ENCODE measurements at regions not wholly inside any gene's neighbourhood (a gene's known extent, or its start where the extent isn't known, plus 50 kb on each side); places are given as distances from the start of the nearest gene placed in this dataset.

DNA sequence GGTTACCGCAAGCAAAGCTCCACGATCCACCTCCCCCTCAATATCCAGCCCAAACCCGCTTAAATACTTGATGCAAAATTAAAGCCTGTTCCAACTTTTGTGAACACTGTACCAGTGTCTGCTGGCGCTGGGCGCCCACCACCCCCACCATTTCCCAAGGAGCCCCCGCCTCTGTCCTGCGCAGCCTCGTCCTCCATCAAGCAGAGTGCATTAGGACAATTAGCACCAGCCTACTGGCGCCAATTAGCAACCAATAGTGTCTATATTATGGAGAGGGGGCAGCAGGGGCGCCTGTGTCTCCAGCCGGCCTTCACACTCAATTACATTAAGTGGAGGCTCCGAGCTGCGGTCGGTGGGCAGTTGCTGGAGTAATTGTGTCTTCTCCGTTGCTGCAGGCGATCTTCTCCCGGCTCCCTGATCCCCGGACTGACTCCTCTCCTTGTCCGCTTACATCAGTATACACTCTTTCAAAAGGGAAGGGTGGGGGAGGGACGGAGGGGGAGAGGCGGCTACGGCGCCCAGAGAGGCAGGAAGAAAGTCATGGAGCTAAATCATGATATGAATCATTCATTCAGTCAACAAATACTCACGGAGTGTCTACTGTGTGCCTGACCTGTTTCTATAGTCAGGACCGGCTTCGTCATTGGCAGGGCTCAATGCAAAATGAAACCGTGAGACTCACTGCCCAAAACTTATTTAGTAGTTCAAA is 707.3 kb downstream of the MED13L start:
- Mint-ChIP-seq H3K9me3 (no peaks in the 10 kb centered on the region), H3K4me3 (no peak overlapping the region), H3K27me3 (ENCODE audit: insufficient read depth, low read depth) (peaks cover 14% of the 10 kb centered on the region), H3K27ac (peak overlapping the region; percentile 72), H3K36me3 (no peaks in the 10 kb centered on the region), H3K4me1 (peaks cover 7% of the 10 kb centered on the region)
- H3F3A ChIP-seq (ENCODE audit: low read depth): peaks cover 15% of the 10 kb centered on the region
- no peaks in the 10 kb centered on the region for H3K79me2 ChIP-seq (ENCODE audit: low read depth)
- H3K9me3 ChIP-seq (ENCODE audit: low read depth): no peaks in the 10 kb centered on the region
- peak overlapping the region; percentile 30 for H3K4me2 ChIP-seq
- TF ChIP-seq EZH2 (IDR thresholded peaks at IDR 0.05): no peak
- TF ChIP-seq EZH2phosphoT487 (IDR thresholded peaks at IDR 0.05): no peak
- TF ChIP-seq, protein P1, sequence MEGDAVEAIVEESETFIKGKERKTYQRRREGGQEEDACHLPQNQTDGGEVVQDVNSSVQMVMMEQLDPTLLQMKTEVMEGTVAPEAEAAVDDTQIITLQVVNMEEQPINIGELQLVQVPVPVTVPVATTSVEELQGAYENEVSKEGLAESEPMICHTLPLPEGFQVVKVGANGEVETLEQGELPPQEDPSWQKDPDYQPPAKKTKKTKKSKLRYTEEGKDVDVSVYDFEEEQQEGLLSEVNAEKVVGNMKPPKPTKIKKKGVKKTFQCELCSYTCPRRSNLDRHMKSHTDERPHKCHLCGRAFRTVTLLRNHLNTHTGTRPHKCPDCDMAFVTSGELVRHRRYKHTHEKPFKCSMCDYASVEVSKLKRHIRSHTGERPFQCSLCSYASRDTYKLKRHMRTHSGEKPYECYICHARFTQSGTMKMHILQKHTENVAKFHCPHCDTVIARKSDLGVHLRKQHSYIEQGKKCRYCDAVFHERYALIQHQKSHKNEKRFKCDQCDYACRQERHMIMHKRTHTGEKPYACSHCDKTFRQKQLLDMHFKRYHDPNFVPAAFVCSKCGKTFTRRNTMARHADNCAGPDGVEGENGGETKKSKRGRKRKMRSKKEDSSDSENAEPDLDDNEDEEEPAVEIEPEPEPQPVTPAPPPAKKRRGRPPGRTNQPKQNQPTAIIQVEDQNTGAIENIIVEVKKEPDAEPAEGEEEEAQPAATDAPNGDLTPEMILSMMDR (IDR thresholded peaks at IDR 0.05): no peak
- H3K4me3 ChIP-seq: no peak overlapping the region
- peaks cover 13% of the 10 kb centered on the region for H3K4me1 ChIP-seq
- DNase-seq (ENCODE audit: low spot score): peak; percentile 53
- no peaks in the 10 kb centered on the region for H3K27me3 ChIP-seq
- no peak overlapping the region for H3K9ac ChIP-seq
- H2AFZ ChIP-seq (replicated peaks): no peak overlapping the region
- H3K27ac ChIP-seq: no peak overlapping the region
- H3K36me3 ChIP-seq: no peaks in the 10 kb centered on the region
- H4K20me1 ChIP-seq (ENCODE audit: low read depth): no peaks in the 10 kb centered on the region

DNA sequence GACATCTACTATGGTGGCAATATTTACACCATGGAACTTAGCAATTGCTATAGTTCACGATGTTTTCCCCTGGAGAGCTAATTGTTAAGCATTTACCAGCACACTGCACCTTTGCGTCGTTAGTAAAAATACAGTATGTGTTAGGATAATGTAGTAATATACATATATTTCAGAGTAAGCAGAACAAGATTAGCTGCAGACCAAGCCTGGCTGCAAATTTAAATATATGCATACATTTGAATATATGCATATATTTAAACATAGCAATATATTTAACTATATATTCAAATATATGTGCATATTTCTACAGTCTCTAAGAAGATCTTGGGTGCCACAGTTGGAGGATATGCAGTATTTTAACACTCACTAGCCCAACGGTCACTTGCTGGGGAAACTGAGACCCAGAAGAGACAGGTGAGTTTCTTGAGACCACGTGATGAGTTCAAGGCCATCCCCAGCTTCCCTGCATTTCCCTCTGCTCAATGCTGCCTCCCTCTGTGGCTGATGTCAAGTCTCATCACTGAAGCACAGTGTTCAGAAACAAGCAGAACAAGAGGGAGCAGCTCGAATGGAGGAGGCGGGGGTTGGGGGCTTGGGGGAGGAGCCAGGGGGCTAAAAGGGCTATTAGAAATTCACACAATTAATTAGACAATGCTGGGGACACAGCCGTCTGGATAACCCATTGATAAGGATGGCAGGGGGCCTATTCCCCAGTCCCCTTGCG is 708.0 kb downstream of the MED13L start:
- H3K36me3 ChIP-seq: no peaks in the 10 kb centered on the region

DNA sequence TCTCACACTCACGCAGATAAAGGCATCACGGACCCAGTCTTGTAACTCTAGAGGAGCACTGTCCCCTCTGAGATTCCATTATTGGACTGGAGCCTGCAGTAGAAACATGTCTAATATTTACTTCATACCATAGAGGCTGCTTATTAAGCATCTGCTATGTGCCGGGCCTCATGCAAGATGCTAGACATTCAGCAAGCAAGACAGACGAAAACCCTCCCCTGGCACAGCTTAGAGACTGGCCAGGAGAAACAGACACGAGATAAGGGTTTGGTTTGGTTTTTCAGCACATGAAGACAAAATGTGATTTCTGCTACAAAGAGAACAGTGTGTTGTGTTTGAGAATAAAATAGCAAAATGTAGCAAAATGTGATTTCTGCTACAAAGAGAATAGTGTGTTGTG is 719.2 kb downstream of the MED13L start:
- H3K4me2 ChIP-seq: no peak overlapping the region
- Mint-ChIP-seq H3K27ac (no peak overlapping the region), H3K4me3 (no peak overlapping the region), H3K27me3 (ENCODE audit: insufficient read depth, low read depth) (peaks cover under 1% of the 10 kb centered on the region), H3K36me3 (no peaks in the 10 kb centered on the region), H3K4me1 (no peaks in the 10 kb centered on the region), H3K9me3 (peaks cover 8% of the 10 kb centered on the region)
- H3K9me3 ChIP-seq (ENCODE audit: low read depth): peaks cover 5% of the 10 kb centered on the region
- no peak overlapping the region for H3K27ac ChIP-seq
- H3K27me3 ChIP-seq: no peaks in the 10 kb centered on the region
- H3K9ac ChIP-seq: no peak overlapping the region
- no peaks in the 10 kb centered on the region for H3F3A ChIP-seq (ENCODE audit: low read depth)
- TF ChIP-seq, protein P1 (IDR thresholded peaks at IDR 0.05): no peak
- TF ChIP-seq EZH2phosphoT487 (IDR thresholded peaks at IDR 0.05) (no peak), EZH2 (IDR thresholded peaks at IDR 0.05) (no peak)
- no peaks in the 10 kb centered on the region for H3K79me2 ChIP-seq (ENCODE audit: low read depth)
- H3K36me3 ChIP-seq: no peaks in the 10 kb centered on the region
- H3K4me1 ChIP-seq: no peaks in the 10 kb centered on the region
- H4K20me1 ChIP-seq (ENCODE audit: low read depth): no peaks in the 10 kb centered on the region
- no peak overlapping the region for H2AFZ ChIP-seq (replicated peaks)
- no peak for DNase-seq (ENCODE audit: low spot score)
- no peak overlapping the region for H3K4me3 ChIP-seq

More for the DNA sequence above, 708.0 kb downstream of the MED13L start:
- peaks cover 7% of the 10 kb centered on the region for H3K4me1 Mint-ChIP-seq
- no peaks in the 10 kb centered on the region for H3K36me3 Mint-ChIP-seq
- no peaks in the 10 kb centered on the region for H4K20me1 ChIP-seq (ENCODE audit: low read depth)
- H3K79me2 ChIP-seq (ENCODE audit: low read depth): no peaks in the 10 kb centered on the region
- TF ChIP-seq EZH2 (IDR thresholded peaks at IDR 0.05) (no peak), EZH2phosphoT487 (IDR thresholded peaks at IDR 0.05) (no peak)
- TF ChIP-seq, protein P1 (IDR thresholded peaks at IDR 0.05): no peak
- H3K4me3 Mint-ChIP-seq: no peak overlapping the region
- H3K9me3 ChIP-seq (ENCODE audit: low read depth): no peaks in the 10 kb centered on the region
- H2AFZ ChIP-seq (replicated peaks): no peak overlapping the region
- no peak overlapping the region for H3K27ac ChIP-seq
- H3K27me3 ChIP-seq: no peaks in the 10 kb centered on the region
- H3F3A ChIP-seq (ENCODE audit: low read depth): peaks cover 15% of the 10 kb centered on the region
- no peak overlapping the region for H3K9ac ChIP-seq
- H3K4me1 ChIP-seq: peaks cover 13% of the 10 kb centered on the region
- no peak overlapping the region for H3K27ac Mint-ChIP-seq
- DNase-seq (ENCODE audit: low spot score): peak; percentile 68
- H3K9me3 Mint-ChIP-seq: no peaks in the 10 kb centered on the region
- peaks cover 11% of the 10 kb centered on the region for H3K27me3 Mint-ChIP-seq (ENCODE audit: insufficient read depth, low read depth)
- H3K4me3 ChIP-seq: no peak overlapping the region
- peak overlapping the region; percentile 30 for H3K4me2 ChIP-seq
